WTC11 (cell line): ENCODE measurements at regions not wholly inside any gene's neighbourhood (a gene's known extent, or its start where the extent isn't known, plus 50 kb on each side); places are given as distances from the start of the nearest gene placed in this dataset.

ENCODE experiments used
- ATF6 ChIP-seq: sonication (generic); formaldehyde crosslinking; IDR thresholded peaks from 2 replicates; pipeline ENCODE4 v1.8.1; 2023; ENCODE audit warnings: mild to moderate bottlenecking, missing genetic modification reagents
- NR3C1 ChIP-seq: sonication (generic); formaldehyde crosslinking; conservative IDR thresholded peaks from 2 replicates; pipeline ENCODE4 v1.8.1; 2023; ENCODE audit warnings: low read depth, mild to moderate bottlenecking, missing genetic modification reagents

GRCh38 chr12:87425942-87426554 lies 603.2 kb downstream of the C12orf50 start:
- TF ChIP-seq ATF6 (CRISPR knock-in tag) (no peak), NR3C1 (CRISPR knock-in tag) (no peak)
